ENCODE measurements at regions not wholly inside any gene's neighbourhood (a gene's known extent, or its start where the extent isn't known, plus 50 kb on each side); places are given as distances from the start of the nearest gene placed in this dataset.

DNA sequence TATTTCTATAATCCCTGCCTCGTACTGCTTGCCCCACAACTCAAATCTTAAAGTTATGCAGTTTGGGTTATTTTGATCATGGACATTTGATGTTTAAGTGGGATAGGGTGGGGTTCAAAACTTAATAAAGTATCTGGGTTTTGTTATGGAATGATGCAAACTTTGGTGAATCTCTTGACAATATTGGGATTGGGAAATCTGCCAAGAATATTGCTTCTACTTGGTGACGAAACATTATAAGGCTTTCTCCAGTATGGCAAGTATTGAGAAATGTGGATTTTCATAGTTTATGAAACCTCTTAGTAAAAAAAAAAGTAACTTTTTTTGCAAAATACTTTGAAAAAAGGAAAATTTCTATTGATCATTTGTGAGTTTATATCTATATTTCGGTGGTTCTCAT is 130.8 kb upstream of the SFRP2 start:
- H3K9ac ChIP-seq (ENCODE audit: low read depth, low read length), result no peak overlapping the region
- H3K27me3 ChIP-seq (ENCODE audit: control insufficient read depth, insufficient read depth, low read length), result no peaks in the 10 kb centered on the region
- no peak overlapping the region for H3K4me3 ChIP-seq (ENCODE audit: low read length)
- H3K4me2 ChIP-seq (ENCODE audit: low read length), result no peak overlapping the region
- no peaks in the 10 kb centered on the region for H3K9me3 ChIP-seq (replicated peaks; ENCODE audit: low read length)
- no peaks in the 10 kb centered on the region for H3K4me1 ChIP-seq (ENCODE audit: control insufficient read depth, insufficient read depth, low read length)
- H3K36me3 ChIP-seq (ENCODE audit: insufficient read depth, low read length), result no peaks in the 10 kb centered on the region

- Histone ChIP-seq H3K9me3 (replicated peaks; ENCODE audit: low read length) (no peaks in the 10 kb centered on the region), H3K27me3 (ENCODE audit: control insufficient read depth, insufficient read depth, low read length) (no peaks in the 10 kb centered on the region), H3K4me1 (ENCODE audit: control insufficient read depth, insufficient read depth, low read length) (no peaks in the 10 kb centered on the region), H3K36me3 (ENCODE audit: insufficient read depth, low read length) (no peaks in the 10 kb centered on the region), H3K4me3 (ENCODE audit: low read length) (no peak overlapping the region), H3K4me2 (ENCODE audit: low read length) (no peak overlapping the region), H3K9ac (ENCODE audit: low read depth, low read length) (no peak overlapping the region)
Observed at GRCh38 chr4:153916273-153916755, 127.4 kb upstream of the SFRP2 start.

DNA sequence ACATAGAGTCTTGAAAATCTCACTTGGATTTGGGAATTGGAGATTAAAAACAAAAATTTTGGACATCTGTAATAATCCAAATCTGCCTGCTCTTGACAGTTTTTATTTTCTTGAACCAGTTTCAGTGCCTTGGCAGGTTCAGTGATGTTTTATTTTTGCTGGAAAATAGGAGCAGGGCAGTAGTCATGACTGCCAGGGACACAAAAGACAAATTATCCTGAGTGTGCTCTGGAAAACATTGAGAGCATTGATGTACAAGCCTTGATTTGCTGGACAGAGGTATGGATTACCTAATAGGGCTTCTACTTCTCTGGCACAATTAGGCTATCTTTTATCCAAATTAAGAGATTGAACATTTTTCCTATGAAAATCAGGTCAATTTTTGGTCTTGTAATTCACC is 123.4 kb upstream of the SFRP2 start:
- no peaks in the 10 kb centered on the region for H3K9me3 ChIP-seq (replicated peaks; ENCODE audit: low read length)
- no peak overlapping the region for H3K4me2 ChIP-seq (ENCODE audit: low read length)
- no peak overlapping the region for H3K4me3 ChIP-seq (ENCODE audit: low read length)
- no peaks in the 10 kb centered on the region for H3K4me1 ChIP-seq (ENCODE audit: control insufficient read depth, insufficient read depth, low read length)
- no peak overlapping the region for H3K9ac ChIP-seq (ENCODE audit: low read depth, low read length)
- H3K27me3 ChIP-seq (ENCODE audit: control insufficient read depth, insufficient read depth, low read length), result no peaks in the 10 kb centered on the region
- H3K36me3 ChIP-seq (ENCODE audit: insufficient read depth, low read length), result no peaks in the 10 kb centered on the region

DNA sequence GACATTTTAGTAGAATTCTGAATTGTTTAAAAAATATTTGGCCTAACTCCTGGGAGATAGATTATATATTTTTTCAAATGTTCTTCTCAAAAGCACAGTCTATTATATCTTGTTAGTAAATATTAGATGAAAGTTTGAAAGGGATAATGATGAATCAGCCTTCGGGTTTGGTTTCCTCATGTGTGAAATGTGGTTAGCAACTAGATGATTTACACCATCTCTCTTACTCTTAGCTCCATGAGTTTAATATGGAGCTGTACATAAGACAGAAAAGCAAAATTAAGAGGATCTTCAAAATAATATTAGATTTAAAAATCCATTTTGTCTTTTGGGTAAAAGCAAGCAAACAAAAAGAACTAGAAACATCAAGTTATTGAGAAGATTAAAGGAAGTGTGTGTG is 120.8 kb upstream of the SFRP2 start:
- Histone ChIP-seq H3K4me2 (ENCODE audit: low read length) (no peak overlapping the region), H3K9ac (ENCODE audit: low read depth, low read length) (no peak overlapping the region), H3K4me1 (ENCODE audit: control insufficient read depth, insufficient read depth, low read length) (no peaks in the 10 kb centered on the region), H3K36me3 (ENCODE audit: insufficient read depth, low read length) (no peaks in the 10 kb centered on the region), H3K9me3 (replicated peaks; ENCODE audit: low read length) (no peaks in the 10 kb centered on the region), H3K4me3 (ENCODE audit: low read length) (no peak overlapping the region), H3K27me3 (ENCODE audit: control insufficient read depth, insufficient read depth, low read length) (no peaks in the 10 kb centered on the region)

DNA sequence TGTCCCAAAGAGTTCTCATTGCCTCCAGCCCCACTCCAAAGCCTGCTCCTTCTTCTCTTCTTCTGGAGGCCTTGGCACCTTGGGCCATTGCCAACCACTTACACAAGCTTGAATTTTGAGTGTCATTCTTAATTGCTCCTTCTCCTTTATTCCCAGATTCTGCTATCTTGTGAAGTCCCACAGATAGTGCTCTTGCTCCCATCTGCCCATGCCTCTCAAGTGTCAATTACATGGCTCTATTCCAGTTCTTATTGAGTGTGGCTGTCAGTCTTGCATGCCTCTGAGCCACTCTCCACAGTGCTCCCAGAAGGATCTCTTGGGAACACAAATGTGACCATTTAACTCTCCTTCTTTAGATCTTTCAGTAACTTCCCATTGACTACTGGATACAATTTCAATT is 117.3 kb upstream of the SFRP2 start:
- no peak overlapping the region for H3K4me2 ChIP-seq (ENCODE audit: low read length)
- H3K4me3 ChIP-seq (ENCODE audit: low read length), result no peak overlapping the region
- no peak overlapping the region for H3K9ac ChIP-seq (ENCODE audit: low read depth, low read length)
- peaks cover 4% of the 10 kb centered on the region for H3K9me3 ChIP-seq (replicated peaks; ENCODE audit: low read length)
- no peaks in the 10 kb centered on the region for H3K4me1 ChIP-seq (ENCODE audit: control insufficient read depth, insufficient read depth, low read length)
- H3K36me3 ChIP-seq (ENCODE audit: insufficient read depth, low read length), result no peaks in the 10 kb centered on the region
- H3K27me3 ChIP-seq (ENCODE audit: control insufficient read depth, insufficient read depth, low read length), result no peaks in the 10 kb centered on the region

DNA sequence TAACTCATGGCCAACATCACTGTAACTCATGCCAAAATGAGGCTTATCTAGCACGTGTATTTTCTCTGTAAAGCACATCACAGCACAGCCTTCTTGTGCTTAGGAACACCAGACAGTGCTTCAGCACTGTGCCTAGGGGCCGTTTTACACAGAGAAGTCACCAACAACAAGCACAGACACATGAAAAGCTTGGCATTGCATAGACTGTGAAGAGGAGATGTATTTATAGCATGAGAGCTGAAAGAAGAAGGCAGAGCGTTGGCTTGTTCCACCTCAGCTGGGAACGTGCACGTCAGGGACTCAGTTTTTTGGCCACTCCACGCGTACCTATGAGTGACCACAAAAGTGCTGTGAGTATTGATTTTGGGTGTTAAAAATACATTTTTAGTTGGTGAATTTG is 116.3 kb upstream of the SFRP2 start:
- no peaks in the 10 kb centered on the region for H3K36me3 ChIP-seq (ENCODE audit: insufficient read depth, low read length)

DNA sequence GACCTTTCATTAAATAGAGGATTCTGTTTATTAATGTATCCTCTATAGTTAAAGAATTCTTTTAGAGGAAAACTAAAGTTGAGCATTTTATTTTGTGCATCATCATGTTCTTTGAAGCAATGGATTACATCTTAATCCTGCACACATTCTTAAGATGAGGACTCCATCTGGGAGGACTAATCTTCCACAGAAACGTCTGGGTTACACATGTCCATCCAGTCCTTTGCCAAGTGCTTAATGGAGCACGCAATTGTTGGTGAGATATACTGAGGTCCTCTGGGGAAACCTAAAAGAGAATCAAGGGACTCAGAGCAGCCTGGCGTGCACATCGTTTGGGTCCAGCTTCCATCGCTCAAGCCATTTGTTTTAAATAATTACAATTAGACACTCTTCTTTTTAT is 115.1 kb upstream of the SFRP2 start:
- H3K36me3 ChIP-seq (ENCODE audit: insufficient read depth, low read length), result no peaks in the 10 kb centered on the region
- no peak overlapping the region for H3K4me3 ChIP-seq (ENCODE audit: low read length)
- no peak overlapping the region for H3K9ac ChIP-seq (ENCODE audit: low read depth, low read length)
- no peaks in the 10 kb centered on the region for H3K27me3 ChIP-seq (ENCODE audit: control insufficient read depth, insufficient read depth, low read length)
- H3K4me2 ChIP-seq (ENCODE audit: low read length), result no peak overlapping the region
- peaks cover 4% of the 10 kb centered on the region for H3K9me3 ChIP-seq (replicated peaks; ENCODE audit: low read length)
- no peaks in the 10 kb centered on the region for H3K4me1 ChIP-seq (ENCODE audit: control insufficient read depth, insufficient read depth, low read length)

More for the DNA sequence above, 116.3 kb upstream of the SFRP2 start:
- Histone ChIP-seq H3K4me2 (ENCODE audit: low read length) (no peak overlapping the region), H3K9me3 (replicated peaks; ENCODE audit: low read length) (peaks cover 4% of the 10 kb centered on the region), H3K4me3 (ENCODE audit: low read length) (no peak overlapping the region), H3K4me1 (ENCODE audit: control insufficient read depth, insufficient read depth, low read length) (no peaks in the 10 kb centered on the region), H3K9ac (ENCODE audit: low read depth, low read length) (no peak overlapping the region), H3K27me3 (ENCODE audit: control insufficient read depth, insufficient read depth, low read length) (no peaks in the 10 kb centered on the region)

DNA sequence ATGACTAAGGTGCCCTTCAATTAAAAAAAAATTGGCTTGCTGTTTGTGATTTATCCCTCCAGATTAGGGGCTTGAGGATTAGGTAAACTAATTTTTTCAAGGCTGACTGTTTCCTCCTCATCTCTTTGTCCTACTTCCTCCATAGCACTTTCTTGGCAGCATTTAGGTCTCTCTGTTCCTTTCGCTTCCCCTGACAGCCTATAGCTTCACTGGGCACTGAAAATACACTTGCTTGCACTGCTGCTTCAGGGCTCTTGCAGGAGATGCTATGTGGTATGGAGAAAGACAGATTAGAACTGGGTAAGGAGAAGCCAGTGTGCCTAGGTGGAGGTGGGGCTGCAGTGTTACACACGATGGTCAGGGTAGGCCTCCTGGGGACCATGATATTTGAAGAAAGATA is 112.3 kb upstream of the SFRP2 start:
- H3K9ac ChIP-seq (ENCODE audit: low read depth, low read length), result no peak overlapping the region
- no peak overlapping the region for H3K4me3 ChIP-seq (ENCODE audit: low read length)
- H3K9me3 ChIP-seq (replicated peaks; ENCODE audit: low read length), result peaks cover 4% of the 10 kb centered on the region
- H3K27me3 ChIP-seq (ENCODE audit: control insufficient read depth, insufficient read depth, low read length), result no peaks in the 10 kb centered on the region
- no peaks in the 10 kb centered on the region for H3K4me1 ChIP-seq (ENCODE audit: control insufficient read depth, insufficient read depth, low read length)
- no peaks in the 10 kb centered on the region for H3K36me3 ChIP-seq (ENCODE audit: insufficient read depth, low read length)
- no peak overlapping the region for H3K4me2 ChIP-seq (ENCODE audit: low read length)

DNA sequence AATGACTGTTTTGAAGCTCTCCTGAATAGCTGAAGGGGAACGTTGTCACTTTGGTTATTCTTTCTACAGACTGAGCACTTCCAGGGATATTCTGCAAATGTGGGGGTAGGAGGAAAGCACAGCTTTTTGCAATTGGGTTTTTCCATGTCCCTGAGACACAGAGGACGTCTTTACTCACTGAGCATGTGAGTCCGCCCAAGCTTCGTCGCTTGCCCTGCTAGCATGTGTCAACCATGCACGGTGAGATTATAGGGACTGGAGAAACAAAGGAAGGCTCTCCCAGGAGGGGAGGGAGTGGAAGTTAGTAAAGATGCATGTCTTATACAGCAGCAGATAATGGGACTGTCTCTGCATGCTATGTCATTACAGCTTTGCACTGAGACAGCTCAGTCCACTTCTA is 111.5 kb upstream of the SFRP2 start:
- H3K4me1 ChIP-seq (ENCODE audit: control insufficient read depth, insufficient read depth, low read length), result no peaks in the 10 kb centered on the region
- no peak overlapping the region for H3K4me3 ChIP-seq (ENCODE audit: low read length)
- H3K9me3 ChIP-seq (replicated peaks; ENCODE audit: low read length), result peaks cover 4% of the 10 kb centered on the region
- H3K4me2 ChIP-seq (ENCODE audit: low read length), result no peak overlapping the region
- no peak overlapping the region for H3K9ac ChIP-seq (ENCODE audit: low read depth, low read length)
- H3K27me3 ChIP-seq (ENCODE audit: control insufficient read depth, insufficient read depth, low read length), result no peaks in the 10 kb centered on the region
- no peaks in the 10 kb centered on the region for H3K36me3 ChIP-seq (ENCODE audit: insufficient read depth, low read length)

DNA sequence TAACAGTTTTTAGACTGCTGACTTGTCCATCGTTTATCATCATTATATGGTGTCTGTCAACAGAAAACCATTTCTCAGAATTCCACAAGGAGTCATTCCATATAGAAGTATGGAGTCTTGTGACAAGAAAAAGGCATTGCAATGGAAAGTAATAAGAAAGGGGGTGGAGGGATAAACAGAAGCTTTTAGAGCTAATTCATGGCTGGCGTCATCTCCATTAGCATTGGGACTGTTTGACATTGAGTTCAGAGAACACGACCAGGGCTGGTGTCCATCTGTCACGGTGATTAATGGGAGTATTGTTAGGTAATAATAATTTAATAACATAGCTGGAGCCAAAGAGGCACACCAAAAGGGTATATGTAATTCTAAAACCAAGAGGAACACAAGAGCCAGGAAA is 101.9 kb upstream of the SFRP2 start:
- Histone ChIP-seq H3K36me3 (ENCODE audit: insufficient read depth, low read length) (no peaks in the 10 kb centered on the region), H3K9ac (ENCODE audit: low read depth, low read length) (no peak overlapping the region), H3K9me3 (replicated peaks; ENCODE audit: low read length) (no peaks in the 10 kb centered on the region), H3K27me3 (ENCODE audit: control insufficient read depth, insufficient read depth, low read length) (no peaks in the 10 kb centered on the region), H3K4me3 (ENCODE audit: low read length) (no peak overlapping the region), H3K4me2 (ENCODE audit: low read length) (no peak overlapping the region), H3K4me1 (ENCODE audit: control insufficient read depth, insufficient read depth, low read length) (no peaks in the 10 kb centered on the region)

GRCh38 chr4:153887217-153887616 is 98.3 kb upstream of the SFRP2 start:
- Histone ChIP-seq H3K4me3 (ENCODE audit: low read length) (no peak overlapping the region), H3K4me1 (ENCODE audit: control insufficient read depth, insufficient read depth, low read length) (no peaks in the 10 kb centered on the region), H3K9ac (ENCODE audit: low read depth, low read length) (no peak overlapping the region), H3K4me2 (ENCODE audit: low read length) (no peak overlapping the region), H3K27me3 (ENCODE audit: control insufficient read depth, insufficient read depth, low read length) (no peaks in the 10 kb centered on the region), H3K36me3 (ENCODE audit: insufficient read depth, low read length) (no peaks in the 10 kb centered on the region), H3K9me3 (replicated peaks; ENCODE audit: low read length) (no peaks in the 10 kb centered on the region)

- Histone ChIP-seq H3K27me3 (ENCODE audit: control insufficient read depth, insufficient read depth, low read length) (no peaks in the 10 kb centered on the region), H3K4me3 (ENCODE audit: low read length) (no peak overlapping the region), H3K9ac (ENCODE audit: low read depth, low read length) (no peak overlapping the region), H3K9me3 (replicated peaks; ENCODE audit: low read length) (no peaks in the 10 kb centered on the region), H3K4me2 (ENCODE audit: low read length) (no peak overlapping the region), H3K4me1 (ENCODE audit: control insufficient read depth, insufficient read depth, low read length) (no peaks in the 10 kb centered on the region), H3K36me3 (ENCODE audit: insufficient read depth, low read length) (no peaks in the 10 kb centered on the region)
Observed at GRCh38 chr4:153884325-153884724, 95.4 kb upstream of the SFRP2 start.
